ENCODE measurements at regions not wholly inside any gene's neighbourhood (a gene's known extent, or its start where the extent isn't known, plus 50 kb on each side); places are given as distances from the start of the nearest gene placed in this dataset.

- Mint-ChIP-seq H3K4me3 (no peak overlapping the region), H3K27ac (no peak overlapping the region), H3K27me3 (ENCODE audit: insufficient read depth) (no peaks in the 10 kb centered on the region; the same call in 1 of the 2 replicates), H3K9me3 (peaks cover 34% of the 10 kb centered on the region), H3K36me3 (ENCODE audit: low read depth) (no peaks in the 10 kb centered on the region; the same call in 1 of the 2 replicates), H3K4me1 (ENCODE audit: low read depth) (no peaks in the 10 kb centered on the region)
- DNase-seq: no peak
- TF ChIP-seq, protein P1, sequence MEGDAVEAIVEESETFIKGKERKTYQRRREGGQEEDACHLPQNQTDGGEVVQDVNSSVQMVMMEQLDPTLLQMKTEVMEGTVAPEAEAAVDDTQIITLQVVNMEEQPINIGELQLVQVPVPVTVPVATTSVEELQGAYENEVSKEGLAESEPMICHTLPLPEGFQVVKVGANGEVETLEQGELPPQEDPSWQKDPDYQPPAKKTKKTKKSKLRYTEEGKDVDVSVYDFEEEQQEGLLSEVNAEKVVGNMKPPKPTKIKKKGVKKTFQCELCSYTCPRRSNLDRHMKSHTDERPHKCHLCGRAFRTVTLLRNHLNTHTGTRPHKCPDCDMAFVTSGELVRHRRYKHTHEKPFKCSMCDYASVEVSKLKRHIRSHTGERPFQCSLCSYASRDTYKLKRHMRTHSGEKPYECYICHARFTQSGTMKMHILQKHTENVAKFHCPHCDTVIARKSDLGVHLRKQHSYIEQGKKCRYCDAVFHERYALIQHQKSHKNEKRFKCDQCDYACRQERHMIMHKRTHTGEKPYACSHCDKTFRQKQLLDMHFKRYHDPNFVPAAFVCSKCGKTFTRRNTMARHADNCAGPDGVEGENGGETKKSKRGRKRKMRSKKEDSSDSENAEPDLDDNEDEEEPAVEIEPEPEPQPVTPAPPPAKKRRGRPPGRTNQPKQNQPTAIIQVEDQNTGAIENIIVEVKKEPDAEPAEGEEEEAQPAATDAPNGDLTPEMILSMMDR (IDR thresholded peaks at IDR 0.05): no peak
These were observed 115.2 kb upstream of the KIF2B start for GRCh38 chr17:53707566-53707965.

GRCh38 chr17:53696286-53696685 lies 126.4 kb upstream of the KIF2B start:
- Mint-ChIP-seq H3K9me3 (peaks cover 31% of the 10 kb centered on the region), H3K27me3 (ENCODE audit: insufficient read depth) (no peaks in the 10 kb centered on the region; the same call in 1 of the 2 replicates), H3K27ac (no peak overlapping the region), H3K4me3 (no peak overlapping the region), H3K4me1 (ENCODE audit: low read depth) (no peaks in the 10 kb centered on the region), H3K36me3 (ENCODE audit: low read depth) (no peaks in the 10 kb centered on the region)
- TF ChIP-seq, protein P1 (IDR thresholded peaks at IDR 0.05): no peak
- no peak for DNase-seq

- Mint-ChIP-seq H3K27me3 (ENCODE audit: insufficient read depth) (no peaks in the 10 kb centered on the region), H3K9me3 (peaks cover 58% of the 10 kb centered on the region), H3K36me3 (ENCODE audit: low read depth) (peaks cover 8% of the 10 kb centered on the region; the same call in 1 of the 2 replicates), H3K4me1 (ENCODE audit: low read depth) (no peaks in the 10 kb centered on the region), H3K27ac (no peak overlapping the region), H3K4me3 (no peak overlapping the region)
- TF ChIP-seq, protein P1 (IDR thresholded peaks at IDR 0.05): no peak
- DNase-seq: no peak
These were observed 135.4 kb upstream of the KIF2B start for GRCh38 chr17:53687324-53687723.

GRCh38 chr17:53680745-53681144 lies 142.0 kb upstream of the KIF2B start:
- peaks cover 42% of the 10 kb centered on the region for H3K9me3 Mint-ChIP-seq
- no peak for DNase-seq
- no peaks in the 10 kb centered on the region; the same call in 1 of the 2 replicates for H3K36me3 Mint-ChIP-seq (ENCODE audit: low read depth)
- H3K27ac Mint-ChIP-seq: no peak overlapping the region
- no peaks in the 10 kb centered on the region for H3K4me1 Mint-ChIP-seq (ENCODE audit: low read depth)
- no peak overlapping the region for H3K4me3 Mint-ChIP-seq
- no peaks in the 10 kb centered on the region for H3K27me3 Mint-ChIP-seq (ENCODE audit: insufficient read depth)
- TF ChIP-seq, protein P1 (IDR thresholded peaks at IDR 0.05): no peak

DNA sequence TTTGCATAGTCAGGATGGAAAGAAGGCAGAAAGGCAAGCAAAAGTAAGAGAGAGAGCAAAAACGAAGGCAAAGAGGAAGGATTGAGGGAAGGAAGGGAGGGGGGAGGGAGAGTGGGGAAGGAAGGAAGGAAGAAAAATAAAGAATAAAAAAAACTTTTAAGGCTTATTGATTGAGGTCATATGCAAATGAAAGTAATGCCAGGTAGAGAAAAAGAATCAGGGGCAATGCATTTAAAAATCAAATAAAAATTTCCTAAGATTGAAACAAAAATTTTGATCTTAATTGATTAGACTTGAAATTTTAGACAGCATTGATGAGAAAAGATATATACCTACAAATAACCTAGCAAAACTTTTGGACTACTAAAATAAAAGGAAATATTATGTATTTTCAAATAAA lies 153.9 kb upstream of the KIF2B start:
- H3K27ac Mint-ChIP-seq: no peak overlapping the region
- no peak overlapping the region for H3K4me3 Mint-ChIP-seq
- H3K9me3 Mint-ChIP-seq: peaks cover 49% of the 10 kb centered on the region
- TF ChIP-seq, protein P1 (IDR thresholded peaks at IDR 0.05): no peak
- H3K4me1 Mint-ChIP-seq (ENCODE audit: low read depth): no peaks in the 10 kb centered on the region
- DNase-seq: no peak
- no peaks in the 10 kb centered on the region for H3K27me3 Mint-ChIP-seq (ENCODE audit: insufficient read depth)
- H3K36me3 Mint-ChIP-seq (ENCODE audit: low read depth): peaks cover 6% of the 10 kb centered on the region; the same call in 1 of the 2 replicates

GRCh38 chr17:53662608-53663007 lies 160.1 kb upstream of the KIF2B start:
- Mint-ChIP-seq H3K9me3 (peaks cover 38% of the 10 kb centered on the region), H3K27ac (no peak overlapping the region), H3K27me3 (ENCODE audit: insufficient read depth) (no peaks in the 10 kb centered on the region), H3K36me3 (ENCODE audit: low read depth) (peaks cover 6% of the 10 kb centered on the region; the same call in 1 of the 2 replicates), H3K4me1 (ENCODE audit: low read depth) (no peaks in the 10 kb centered on the region), H3K4me3 (no peak overlapping the region)
- TF ChIP-seq, protein P1 (IDR thresholded peaks at IDR 0.05): no peak
- DNase-seq: no peak
